ENCODE measurements at regions not wholly inside any gene's neighbourhood (a gene's known extent, or its start where the extent isn't known, plus 50 kb on each side); places are given as distances from the start of the nearest gene placed in this dataset.

- Histone ChIP-seq H4K20me1 (ENCODE audit: insufficient read depth, low read length) (no peaks in the 10 kb centered on the region), H2AFZ (replicated peaks; ENCODE audit: low read length, poor library complexity) (no peak overlapping the region), H3K14ac (replicated peaks; ENCODE audit: low read depth, low read length) (no peak overlapping the region), H3K4me1 (ENCODE audit: control insufficient read depth, insufficient read depth, low read length) (no peaks in the 10 kb centered on the region), H3K56ac (ENCODE audit: extremely low read depth, insufficient read depth, low read length) (no peak overlapping the region), H2AK9ac (replicated peaks; ENCODE audit: low read depth, low read length, poor library complexity) (no peak overlapping the region), H4K5ac (ENCODE audit: low read depth, low read length) (no peak overlapping the region), H4K8ac (ENCODE audit: low read depth in 2 of 2, low read length in 2 of 2) (no peak overlapping the region), H3K27ac (ENCODE audit: insufficient read depth, low read length) (no peak overlapping the region), H2BK120ac (ENCODE audit: low read depth, low read length) (no peak overlapping the region), H3K79me1 (ENCODE audit: low read depth in 1 of 2, low read length in 2 of 2) (no peaks in the 10 kb centered on the region), H3K4ac (ENCODE audit: low read depth, low read length) (no peak overlapping the region), H3K23ac (ENCODE audit: low read depth, low read length) (no peak overlapping the region), H2BK5ac (ENCODE audit: low read depth, low read length, poor library complexity, severe bottlenecking) (no peak overlapping the region), H2BK15ac (ENCODE audit: low read depth, low read length) (no peak overlapping the region), H2AK5ac (ENCODE audit: low read depth, low read length) (no peak overlapping the region), H3K9me1 (ENCODE audit: insufficient read depth, low read length) (no peaks in the 10 kb centered on the region), H2BK20ac (ENCODE audit: low read depth, low read length) (no peak overlapping the region), H3K4me3 (ENCODE audit: insufficient read depth, low read depth, low read length) (no peak overlapping the region), H4K91ac (ENCODE audit: insufficient read depth, low read depth, low read length) (no peak overlapping the region), H3K36me3 (ENCODE audit: control insufficient read depth, insufficient read depth, low read length) (no peaks in the 10 kb centered on the region), H3K27me3 (ENCODE audit: control insufficient read depth, insufficient read depth, low read length) (no peaks in the 10 kb centered on the region), H3K18ac (ENCODE audit: low read depth, low read length) (no peak overlapping the region), H3K4me2 (ENCODE audit: low read depth, low read length) (no peak overlapping the region), H3K9me3 (ENCODE audit: control insufficient read depth, insufficient read depth, low read length) (peaks cover 41% of the 10 kb centered on the region), H3K9ac (ENCODE audit: low read depth, low read length) (no peak overlapping the region)
- ChIA-PET CTCF (no interaction called here), POLR2A (ENCODE audit: unreplicated experiment) (no interaction called here)
- dilution Hi-C loops (cut with HindIII; ENCODE audit: low sequenced_read_pairs, unreplicated experiment), result no loop called here
- TF ChIP-seq CEBPB (IDR thresholded peaks at IDR 0.05; ENCODE audit: low read depth, low read length) (no peak), USF2 (IDR thresholded peaks at IDR 0.05; ENCODE audit: low read depth, low read length) (no peak), RFX5 (IDR thresholded peaks at IDR 0.05; ENCODE audit: low read depth, low read length) (no peak), NFE2L2 (IDR thresholded peaks at IDR 0.05; ENCODE audit: low read depth, low read length) (no peak), POLR2A (IDR thresholded peaks at IDR 0.05; ENCODE audit: low read depth, low read length) (no peak), MAZ (IDR thresholded peaks at IDR 0.05; ENCODE audit: borderline replicate concordance, low read depth, low read length) (no peak), RCOR1 (IDR thresholded peaks at IDR 0.05; ENCODE audit: insufficient replicate concordance, low read length) (no peak), MXI1 (IDR thresholded peaks at IDR 0.05; ENCODE audit: borderline replicate concordance, low read depth, low read length) (no peak), CTCF (conservative IDR thresholded peaks at IDR 0.05; ENCODE audit: low read depth, low read length) (no peak), CHD1 (IDR thresholded peaks at IDR 0.05; ENCODE audit: low read depth, low read length) (no peak), RAD21 (IDR thresholded peaks at IDR 0.05; ENCODE audit: low read length) (no peak), SMC3 (IDR thresholded peaks at IDR 0.05; ENCODE audit: low read depth, low read length) (no peak), BHLHE40 (IDR thresholded peaks at IDR 0.05; ENCODE audit: low read depth, low read length) (no peak), MAFK (IDR thresholded peaks at IDR 0.05; ENCODE audit: low read depth, low read length) (no peak)
- 17% methylated on average over 2 of the region's 6 CpGs; no CpG with 5 or more reads in 1 of the 2 experiments for WGBS, 2 experiments (ENCODE audit: extremely low coverage in 2 of 2, insufficient read length in 1 of 2)
- ATAC-seq (ENCODE audit: low read depth), result no peak
- intact Hi-C loops (cut with micrococcal nuclease), result no loop called here
- in situ Hi-C loops (cut with MboI; ENCODE audit: low sequenced_read_pairs), result no loop called here
- BruUV-seq (replicated peaks), result no TSS peak
- no peak for DNase-seq
Observed at GRCh38 chr14:97066068-97066899, 269.1 kb downstream of the VRK1 start.

All from IMR-90 (cell line).